ENCODE measurements at regions not wholly inside any gene's neighbourhood (a gene's known extent, or its start where the extent isn't known, plus 50 kb on each side); places are given as distances from the start of the nearest gene placed in this dataset.

GRCh38 chr7:49424109-49424508 is 349.3 kb upstream of the VWC2 start:
- TF ChIP-seq CTCF (conservative IDR thresholded peaks at IDR 0.05) (no peak), ZFX (IDR thresholded peaks at IDR 0.05) (no peak)

All from C4-2B (cell line).